HEK293 (cell line): ENCODE measurements at regions not wholly inside any gene's neighbourhood (a gene's known extent, or its start where the extent isn't known, plus 50 kb on each side); places are given as distances from the start of the nearest gene placed in this dataset.

Experiments
- CTCF ChIA-PET: fragments of 350-600 bp; formaldehyde crosslinking; extraction: SDS; loops from one replicate; lab custom pipeline; 2021; ENCODE audit warnings: antibody characterized with exemption; lab: Yijun Ruan, JAX
- POLR2A ChIA-PET: fragments of 300-600 bp; formaldehyde crosslinking; extraction: SDS; loops from one replicate; lab custom pipeline; 2020; ENCODE audit warnings: antibody characterized with exemption, inconsistent platforms; lab: Yijun Ruan, JAX
- H3K27ac ChIP-seq: fragments of 200-500 bp; sonication (Bioruptor generic); 2 replicates; pipeline ENCODE4 v1.5.1; 2014; ENCODE audit warnings: low read depth, low read length, control low read depth, inconsistent platforms; ENCODE audit errors: extremely low read depth
- H3K36me3 ChIP-seq, 2 experiments: fragments of 200-500 bp in 1 of 2; sonication (Bioruptor generic) in 1 of 2; 1 replicate in 1 of 2; 2 replicates in 1 of 2; pipeline ENCODE4 v1.5.1; 2014 to 2017; ENCODE audit warnings: inconsistent platforms in 2 of 2, low read length in 2 of 2; ENCODE audit not compliant: control insufficient read depth in 2 of 2, insufficient read depth in 1 of 2
- H3K4me1 ChIP-seq: fragments of 200-500 bp; sonication (Bioruptor generic); 2 replicates; pipeline ENCODE4 v1.5.1; 2014; ENCODE audit warnings: mild to moderate bottlenecking, low read length, inconsistent platforms; ENCODE audit not compliant: control insufficient read depth, insufficient read depth
- H3K4me3 ChIP-seq: 2 replicates; pipeline ENCODE4 v1.5.1; 2011; ENCODE audit warnings: low read depth, mild to moderate bottlenecking, control low read depth, low read length, moderate library complexity
- H3K9me3 ChIP-seq: fragments of 200-500 bp; sonication (Bioruptor generic); 2 replicates; pipeline ENCODE4 v1.5.1; 2014; ENCODE audit warnings: low read depth, low read length, inconsistent platforms; ENCODE audit not compliant: control insufficient read depth, insufficient read depth
- GFI1B ChIP-seq: fragments of 450-650 bp; formaldehyde crosslinking; IDR thresholded peaks from 2 replicates; pipeline ENCODE4 v1.5.1; 2016; ENCODE audit warnings: missing biosample characterization, missing genetic modification characterization
- KLF1 ChIP-seq: fragments of 450-650 bp; formaldehyde crosslinking; IDR thresholded peaks from 2 replicates; pipeline ENCODE4 v1.5.1; 2016; ENCODE audit warnings: missing biosample characterization, missing genetic modification characterization
- OSR2 ChIP-seq: fragments of 450-650 bp; formaldehyde crosslinking; IDR thresholded peaks from 2 replicates; pipeline ENCODE4 v1.5.1; 2016; ENCODE audit warnings: missing biosample characterization, missing genetic modification characterization
- OVOL3 ChIP-seq: fragments of 450-650 bp; formaldehyde crosslinking; IDR thresholded peaks from 2 replicates; pipeline ENCODE4 v1.5.1; 2016; ENCODE audit warnings: missing biosample characterization, missing genetic modification characterization
- SCRT2 ChIP-seq: fragments of 450-650 bp; formaldehyde crosslinking; IDR thresholded peaks from 2 replicates; pipeline ENCODE4 v1.5.1; 2016; ENCODE audit warnings: missing biosample characterization, missing genetic modification characterization
- ZBTB17 ChIP-seq: fragments of 450-650 bp; formaldehyde crosslinking; IDR thresholded peaks from 2 replicates; pipeline ENCODE4 v1.5.1; 2016; ENCODE audit warnings: missing biosample characterization, missing genetic modification characterization
- ZBTB48 ChIP-seq: fragments of 450-650 bp; formaldehyde crosslinking; IDR thresholded peaks from 2 replicates; pipeline ENCODE4 v1.5.1; 2016; ENCODE audit warnings: missing biosample characterization, missing genetic modification characterization
- ZNF184 ChIP-seq: fragments of 450-650 bp; IDR thresholded peaks from 2 replicates; pipeline ENCODE4 v1.5.1; 2018; ENCODE audit warnings: missing biosample characterization, mild to moderate bottlenecking, missing genetic modification characterization
- ZNF211 ChIP-seq: fragments of 450-650 bp; formaldehyde crosslinking; IDR thresholded peaks from 2 replicates; pipeline ENCODE4 v1.5.1; 2016; ENCODE audit warnings: low read depth, missing biosample characterization, missing genetic modification characterization
- ZNF223 ChIP-seq: fragments of 450-650 bp; formaldehyde crosslinking; IDR thresholded peaks from 2 replicates; pipeline ENCODE4 v1.5.1; 2016; ENCODE audit warnings: missing biosample characterization, missing genetic modification characterization
- ZNF311 ChIP-seq: fragments of 450-650 bp; formaldehyde crosslinking; IDR thresholded peaks from 2 replicates; pipeline ENCODE4 v1.5.1; 2017; ENCODE audit warnings: missing biosample characterization, missing genetic modification characterization, borderline replicate concordance
- ZNF335 ChIP-seq: fragments of 450-650 bp; formaldehyde crosslinking; conservative IDR thresholded peaks from 2 replicates; pipeline ENCODE4 v1.5.1; 2016; ENCODE audit warnings: missing biosample characterization, missing genetic modification characterization
- ZNF473 ChIP-seq: fragments of 450-650 bp; formaldehyde crosslinking; IDR thresholded peaks from 2 replicates; pipeline ENCODE4 v1.5.1; 2017; ENCODE audit warnings: missing biosample characterization, missing genetic modification characterization
- ZNF514 ChIP-seq: fragments of 450-650 bp; formaldehyde crosslinking; IDR thresholded peaks from 2 replicates; pipeline ENCODE4 v1.5.1; 2016; ENCODE audit warnings: missing biosample characterization, missing genetic modification characterization
- ZNF529 ChIP-seq: fragments of 450-650 bp; formaldehyde crosslinking; IDR thresholded peaks from 2 replicates; pipeline ENCODE4 v1.5.1; 2017; ENCODE audit warnings: missing genetic modification characterization, missing biosample characterization; ENCODE audit not compliant: insufficient replicate concordance
- ZNF561 ChIP-seq: fragments of 450-650 bp; IDR thresholded peaks from 2 replicates; pipeline ENCODE4 v1.5.1; 2018; ENCODE audit warnings: missing biosample characterization, missing genetic modification characterization, borderline replicate concordance
- ZNF670 ChIP-seq: fragments of 450-650 bp; formaldehyde crosslinking; IDR thresholded peaks from 2 replicates; pipeline ENCODE4 v1.5.1; 2016; ENCODE audit warnings: missing biosample characterization, missing genetic modification characterization, low read depth
- ZNF791 ChIP-seq: fragments of 450-650 bp; formaldehyde crosslinking; IDR thresholded peaks from 2 replicates; pipeline ENCODE4 v1.5.1; 2016; ENCODE audit warnings: missing biosample characterization, missing genetic modification characterization
- ZNF792 ChIP-seq: fragments of 450-650 bp; formaldehyde crosslinking; IDR thresholded peaks from 2 replicates; pipeline ENCODE4 v1.5.1; 2016; ENCODE audit warnings: missing biosample characterization, missing genetic modification characterization
- TF ChIP-seq, protein P1 (sequence below): fragments of 450-650 bp; formaldehyde crosslinking; conservative IDR thresholded peaks from 2 replicates; pipeline ENCODE4 v1.5.1; 2016; ENCODE audit warnings: low read depth, missing biosample characterization, missing genetic modification characterization
- TF ChIP-seq, protein P2 (sequence below): fragments of 450-650 bp; formaldehyde crosslinking; IDR thresholded peaks from 2 replicates; pipeline ENCODE4 v1.5.1; 2016; ENCODE audit warnings: missing biosample characterization, missing genetic modification characterization
- TF ChIP-seq, protein P3 (sequence below): fragments of 450-650 bp; formaldehyde crosslinking; IDR thresholded peaks from 2 replicates; pipeline ENCODE4 v1.5.1; 2016; ENCODE audit warnings: missing biosample characterization, missing genetic modification characterization
- TF ChIP-seq, protein P4 (sequence below): fragments of 450-650 bp; formaldehyde crosslinking; IDR thresholded peaks from 2 replicates; pipeline ENCODE4 v1.5.1; 2016; ENCODE audit warnings: missing biosample characterization, missing genetic modification characterization

DNA sequence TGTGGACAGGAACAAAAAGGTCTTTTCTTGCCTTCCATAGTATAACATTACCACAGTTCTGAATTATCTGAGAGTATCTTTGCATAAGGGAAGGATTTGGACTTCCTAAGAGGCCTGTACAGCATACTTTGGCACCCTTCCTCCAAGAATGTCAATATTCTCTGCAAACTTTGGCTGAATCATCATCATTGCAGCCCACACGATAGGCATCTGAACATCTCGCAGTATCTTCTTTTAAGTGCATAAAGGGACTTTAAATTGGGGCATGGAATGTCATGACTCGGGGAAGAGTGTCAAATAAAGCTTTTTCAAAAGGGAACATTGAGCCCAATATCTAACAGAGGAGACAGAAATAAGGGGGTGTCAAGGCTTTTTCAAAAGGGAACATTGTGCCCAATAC, 646.2 kb upstream of the STXBP6 start (continued):
- TF ChIP-seq, protein P1, sequence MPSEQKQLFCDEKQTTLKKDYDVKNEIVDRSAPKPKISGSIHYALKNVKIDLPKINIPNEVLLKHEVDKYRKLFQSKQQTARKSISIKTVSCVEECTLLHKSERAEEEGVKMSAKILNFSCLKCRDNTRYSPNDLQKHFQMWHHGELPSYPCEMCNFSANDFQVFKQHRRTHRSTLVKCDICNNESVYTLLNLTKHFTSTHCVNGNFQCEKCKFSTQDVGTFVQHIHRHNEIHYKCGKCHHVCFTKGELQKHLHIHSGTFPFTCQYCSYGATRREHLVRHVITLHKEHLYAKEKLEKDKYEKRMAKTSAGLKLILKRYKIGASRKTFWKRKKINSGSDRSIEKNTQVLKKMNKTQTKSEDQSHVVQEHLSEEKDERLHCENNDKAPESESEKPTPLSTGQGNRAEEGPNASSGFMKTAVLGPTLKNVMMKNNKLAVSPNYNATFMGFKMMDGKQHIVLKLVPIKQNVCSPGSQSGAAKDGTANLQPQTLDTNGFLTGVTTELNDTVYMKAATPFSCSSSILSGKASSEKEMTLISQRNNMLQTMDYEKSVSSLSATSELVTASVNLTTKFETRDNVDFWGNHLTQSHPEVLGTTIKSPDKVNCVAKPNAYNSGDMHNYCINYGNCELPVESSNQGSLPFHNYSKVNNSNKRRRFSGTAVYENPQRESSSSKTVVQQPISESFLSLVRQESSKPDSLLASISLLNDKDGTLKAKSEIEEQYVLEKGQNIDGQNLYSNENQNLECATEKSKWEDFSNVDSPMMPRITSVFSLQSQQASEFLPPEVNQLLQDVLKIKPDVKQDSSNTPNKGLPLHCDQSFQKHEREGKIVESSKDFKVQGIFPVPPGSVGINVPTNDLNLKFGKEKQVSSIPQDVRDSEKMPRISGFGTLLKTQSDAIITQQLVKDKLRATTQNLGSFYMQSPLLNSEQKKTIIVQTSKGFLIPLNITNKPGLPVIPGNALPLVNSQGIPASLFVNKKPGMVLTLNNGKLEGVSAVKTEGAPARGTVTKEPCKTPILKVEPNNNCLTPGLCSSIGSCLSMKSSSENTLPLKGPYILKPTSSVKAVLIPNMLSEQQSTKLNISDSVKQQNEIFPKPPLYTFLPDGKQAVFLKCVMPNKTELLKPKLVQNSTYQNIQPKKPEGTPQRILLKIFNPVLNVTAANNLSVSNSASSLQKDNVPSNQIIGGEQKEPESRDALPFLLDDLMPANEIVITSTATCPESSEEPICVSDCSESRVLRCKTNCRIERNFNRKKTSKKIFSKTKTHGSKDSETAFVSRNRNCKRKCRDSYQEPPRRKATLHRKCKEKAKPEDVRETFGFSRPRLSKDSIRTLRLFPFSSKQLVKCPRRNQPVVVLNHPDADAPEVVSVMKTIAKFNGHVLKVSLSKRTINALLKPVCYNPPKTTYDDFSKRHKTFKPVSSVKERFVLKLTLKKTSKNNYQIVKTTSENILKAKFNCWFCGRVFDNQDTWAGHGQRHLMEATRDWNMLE (tag by site-specific recombination) = no peak
- TF ChIP-seq ZNF184 (tag by site-specific recombination) = no peak
- TF ChIP-seq ZNF791 (tag by site-specific recombination) = no peak
- no peak for TF ChIP-seq KLF1 (tag by site-specific recombination)

DNA sequence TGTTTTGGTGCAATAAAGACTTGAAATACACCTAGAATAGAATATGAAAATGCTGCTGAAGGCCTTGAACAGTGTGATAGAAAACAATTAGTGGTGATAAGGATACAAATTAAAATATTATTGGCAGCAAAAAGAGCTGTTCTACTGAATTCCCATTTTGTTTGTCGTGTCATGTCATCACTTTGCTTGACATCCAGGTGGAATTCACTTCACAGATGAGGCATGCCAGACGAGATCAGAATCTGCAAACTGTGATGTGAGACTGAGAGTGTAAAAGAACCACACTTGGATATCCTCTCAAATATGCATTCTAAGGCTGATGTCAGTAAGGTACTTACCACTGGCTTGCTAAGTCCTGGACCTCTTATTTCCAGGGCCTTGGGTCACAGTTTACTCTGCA, 635.1 kb upstream of the STXBP6 start:
- H3K9me3 ChIP-seq = no peaks in the 10 kb centered on the region
- H3K27ac ChIP-seq = no peak overlapping the region
- CTCF ChIA-PET = interaction anchor here (0.6 kb wide), 1 partner anchor 1024 kb away, joined by 3 read pairs; no protein-coding TSS in a partner anchor
- POLR2A ChIA-PET = no interaction called here
- H3K36me3 ChIP-seq = no peaks in the 10 kb centered on the region
- H3K4me1 ChIP-seq = no peaks in the 10 kb centered on the region
- no peak overlapping the region for H3K4me3 ChIP-seq
- TF ChIP-seq SCRT2 = no peak
- TF ChIP-seq, protein P2, sequence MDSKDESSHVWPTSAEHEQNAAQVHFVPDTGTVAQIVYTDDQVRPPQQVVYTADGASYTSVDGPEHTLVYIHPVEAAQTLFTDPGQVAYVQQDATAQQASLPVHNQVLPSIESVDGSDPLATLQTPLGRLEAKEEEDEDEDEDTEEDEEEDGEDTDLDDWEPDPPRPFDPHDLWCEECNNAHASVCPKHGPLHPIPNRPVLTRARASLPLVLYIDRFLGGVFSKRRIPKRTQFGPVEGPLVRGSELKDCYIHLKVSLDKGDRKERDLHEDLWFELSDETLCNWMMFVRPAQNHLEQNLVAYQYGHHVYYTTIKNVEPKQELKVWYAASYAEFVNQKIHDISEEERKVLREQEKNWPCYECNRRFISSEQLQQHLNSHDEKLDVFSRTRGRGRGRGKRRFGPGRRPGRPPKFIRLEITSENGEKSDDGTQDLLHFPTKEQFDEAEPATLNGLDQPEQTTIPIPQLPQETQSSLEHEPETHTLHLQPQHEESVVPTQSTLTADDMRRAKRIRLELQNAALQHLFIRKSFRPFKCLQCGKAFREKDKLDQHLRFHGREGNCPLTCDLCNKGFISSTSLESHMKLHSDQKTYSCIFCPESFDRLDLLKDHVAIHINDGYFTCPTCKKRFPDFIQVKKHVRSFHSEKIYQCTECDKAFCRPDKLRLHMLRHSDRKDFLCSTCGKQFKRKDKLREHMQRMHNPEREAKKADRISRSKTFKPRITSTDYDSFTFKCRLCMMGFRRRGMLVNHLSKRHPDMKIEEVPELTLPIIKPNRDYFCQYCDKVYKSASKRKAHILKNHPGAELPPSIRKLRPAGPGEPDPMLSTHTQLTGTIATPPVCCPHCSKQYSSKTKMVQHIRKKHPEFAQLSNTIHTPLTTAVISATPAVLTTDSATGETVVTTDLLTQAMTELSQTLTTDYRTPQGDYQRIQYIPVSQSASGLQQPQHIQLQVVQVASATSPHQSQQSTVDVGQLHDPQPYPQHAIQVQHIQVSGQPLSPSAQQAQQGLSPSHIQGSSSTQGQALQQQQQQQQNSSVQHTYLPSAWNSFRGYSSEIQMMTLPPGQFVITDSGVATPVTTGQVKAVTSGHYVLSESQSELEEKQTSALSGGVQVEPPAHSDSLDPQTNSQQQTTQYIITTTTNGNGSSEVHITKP = no peak
- TF ChIP-seq ZBTB17 = no peak
- no peak for TF ChIP-seq GFI1B
- TF ChIP-seq, protein P3, sequence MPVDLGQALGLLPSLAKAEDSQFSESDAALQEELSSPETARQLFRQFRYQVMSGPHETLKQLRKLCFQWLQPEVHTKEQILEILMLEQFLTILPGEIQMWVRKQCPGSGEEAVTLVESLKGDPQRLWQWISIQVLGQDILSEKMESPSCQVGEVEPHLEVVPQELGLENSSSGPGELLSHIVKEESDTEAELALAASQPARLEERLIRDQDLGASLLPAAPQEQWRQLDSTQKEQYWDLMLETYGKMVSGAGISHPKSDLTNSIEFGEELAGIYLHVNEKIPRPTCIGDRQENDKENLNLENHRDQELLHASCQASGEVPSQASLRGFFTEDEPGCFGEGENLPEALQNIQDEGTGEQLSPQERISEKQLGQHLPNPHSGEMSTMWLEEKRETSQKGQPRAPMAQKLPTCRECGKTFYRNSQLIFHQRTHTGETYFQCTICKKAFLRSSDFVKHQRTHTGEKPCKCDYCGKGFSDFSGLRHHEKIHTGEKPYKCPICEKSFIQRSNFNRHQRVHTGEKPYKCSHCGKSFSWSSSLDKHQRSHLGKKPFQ (tag by site-specific recombination) = no peak
- TF ChIP-seq, protein P4, sequence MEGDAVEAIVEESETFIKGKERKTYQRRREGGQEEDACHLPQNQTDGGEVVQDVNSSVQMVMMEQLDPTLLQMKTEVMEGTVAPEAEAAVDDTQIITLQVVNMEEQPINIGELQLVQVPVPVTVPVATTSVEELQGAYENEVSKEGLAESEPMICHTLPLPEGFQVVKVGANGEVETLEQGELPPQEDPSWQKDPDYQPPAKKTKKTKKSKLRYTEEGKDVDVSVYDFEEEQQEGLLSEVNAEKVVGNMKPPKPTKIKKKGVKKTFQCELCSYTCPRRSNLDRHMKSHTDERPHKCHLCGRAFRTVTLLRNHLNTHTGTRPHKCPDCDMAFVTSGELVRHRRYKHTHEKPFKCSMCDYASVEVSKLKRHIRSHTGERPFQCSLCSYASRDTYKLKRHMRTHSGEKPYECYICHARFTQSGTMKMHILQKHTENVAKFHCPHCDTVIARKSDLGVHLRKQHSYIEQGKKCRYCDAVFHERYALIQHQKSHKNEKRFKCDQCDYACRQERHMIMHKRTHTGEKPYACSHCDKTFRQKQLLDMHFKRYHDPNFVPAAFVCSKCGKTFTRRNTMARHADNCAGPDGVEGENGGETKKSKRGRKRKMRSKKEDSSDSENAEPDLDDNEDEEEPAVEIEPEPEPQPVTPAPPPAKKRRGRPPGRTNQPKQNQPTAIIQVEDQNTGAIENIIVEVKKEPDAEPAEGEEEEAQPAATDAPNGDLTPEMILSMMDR (tag by site-specific recombination) = no peak
- no peak for TF ChIP-seq OSR2 (tag by site-specific recombination)

DNA sequence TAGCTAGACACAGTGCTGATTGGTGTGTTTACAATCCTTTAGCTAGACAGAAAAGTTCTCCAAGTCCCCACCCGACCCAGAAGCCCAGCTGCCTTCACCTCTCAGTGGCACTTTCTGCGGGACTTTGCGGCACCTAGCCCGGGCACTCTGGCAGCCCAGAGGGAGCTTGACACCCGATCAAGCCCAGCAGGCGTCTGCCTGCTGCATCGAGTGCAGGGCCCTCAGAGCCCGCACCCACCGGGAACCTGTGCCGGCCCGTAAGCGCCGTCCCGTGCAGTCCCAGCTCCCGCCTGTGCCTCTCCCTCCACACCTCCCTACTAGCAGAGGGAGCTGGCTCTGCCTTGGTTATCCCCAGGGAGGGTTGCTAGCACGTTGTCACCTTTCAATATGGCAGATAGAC, 631.0 kb upstream of the STXBP6 start:
- ChIA-PET CTCF (interaction anchor here (0.7 kb wide), 1 partner anchor 903 kb away, joined by 3 read pairs; no protein-coding TSS in a partner anchor), POLR2A (no interaction called here)
- TF ChIP-seq ZNF211 (no peak), SCRT2 (no peak), OVOL3 (tag by site-specific recombination) (no peak), ZNF561 (tag by site-specific recombination) (no peak), ZBTB48 (tag by site-specific recombination) (no peak), ZNF335 (no peak), ZNF792 (tag by site-specific recombination) (no peak), ZNF670 (tag by site-specific recombination) (no peak), ZNF223 (tag by site-specific recombination) (no peak), ZNF311 (tag by site-specific recombination) (no peak), ZNF529 (tag by site-specific recombination) (no peak), ZNF473 (tag by site-specific recombination) (no peak), ZNF514 (tag by site-specific recombination) (no peak)
- Histone ChIP-seq H3K36me3 (no peaks in the 10 kb centered on the region), H3K4me3 (no peak overlapping the region), H3K27ac (no peak overlapping the region), H3K9me3 (no peaks in the 10 kb centered on the region), H3K4me1 (no peaks in the 10 kb centered on the region)
